SK-N-DZ (cell line): ENCODE measurements at regions not wholly inside any gene's neighbourhood (a gene's known extent, or its start where the extent isn't known, plus 50 kb on each side); places are given as distances from the start of the nearest gene placed in this dataset.
A peak's percentile ranks its signal among the peaks of the same experiment; 100 is the strongest.
"Not testable (repeated sequence)": the region's sequence is repeated elsewhere in the genome, so short reads cannot be mapped to it uniquely, and the experiment has no call there.

Source experiments
- DNase-seq: peaks from one replicate; pipeline ENCODE4 v3.0.0-alpha.2; 2015; ENCODE audit warnings: low spot score

- DNase-seq, result no peak
Observed at GRCh38 chr3:25895031-25895430, 105.1 kb downstream of the OXSM start.

- DNase-seq, result no peak
Observed at GRCh38 chr3:25895443-25895842, 105.6 kb downstream of the OXSM start.

- peak; percentile 45 for DNase-seq
Observed at GRCh38 chr3:25897019-25897418, 107.1 kb downstream of the OXSM start.

- no peak for DNase-seq
Observed at GRCh38 chr3:25899352-25900101, 109.6 kb downstream of the OXSM start.

GRCh38 chr3:25900161-25900560 lies 110.3 kb downstream of the OXSM start:
- no peak for DNase-seq

GRCh38 chr3:25901796-25902195 lies 111.9 kb downstream of the OXSM start:
- no peak for DNase-seq

- no peak for DNase-seq
Observed at GRCh38 chr3:25902586-25902985, 112.7 kb downstream of the OXSM start.

GRCh38 chr3:25903371-25904129 lies 113.7 kb downstream of the OXSM start:
- no peak for DNase-seq

GRCh38 chr3:25904206-25904605 lies 114.3 kb downstream of the OXSM start:
- DNase-seq, result no peak

GRCh38 chr3:25906132-25906906 lies 116.4 kb downstream of the OXSM start:
- DNase-seq, result no peak

- DNase-seq, result no peak
Observed at GRCh38 chr3:25907081-25907480, 117.2 kb downstream of the OXSM start.

- DNase-seq, result no peak
Observed at GRCh38 chr3:25910105-25910504, 120.2 kb downstream of the OXSM start.

- no peak for DNase-seq
Observed at GRCh38 chr3:25910997-25911396, 121.1 kb downstream of the OXSM start.

GRCh38 chr3:25911525-25912295 lies 121.8 kb downstream of the OXSM start:
- DNase-seq, result no peak

- DNase-seq, result no peak
Observed at GRCh38 chr3:25913179-25913578, 123.3 kb downstream of the OXSM start.

GRCh38 chr3:25915673-25916072 lies 125.8 kb downstream of the OXSM start:
- no peak for DNase-seq

GRCh38 chr3:25916321-25916720 lies 126.4 kb downstream of the OXSM start:
- no peak for DNase-seq

GRCh38 chr3:25931967-25932366 lies 142.1 kb downstream of the OXSM start:
- DNase-seq, result not testable (repeated sequence)

GRCh38 chr3:25938566-25939325 lies 148.9 kb downstream of the OXSM start:
- DNase-seq, result no peak

- no peak for DNase-seq
Observed at GRCh38 chr3:25940935-25941334, 151.0 kb downstream of the OXSM start.

- no peak for DNase-seq
Observed at GRCh38 chr3:25944329-25944728, 154.4 kb downstream of the OXSM start.
